ENCODE measurements at regions not wholly inside any gene's neighbourhood (a gene's known extent, or its start where the extent isn't known, plus 50 kb on each side); places are given as distances from the start of the nearest gene placed in this dataset.

DNA sequence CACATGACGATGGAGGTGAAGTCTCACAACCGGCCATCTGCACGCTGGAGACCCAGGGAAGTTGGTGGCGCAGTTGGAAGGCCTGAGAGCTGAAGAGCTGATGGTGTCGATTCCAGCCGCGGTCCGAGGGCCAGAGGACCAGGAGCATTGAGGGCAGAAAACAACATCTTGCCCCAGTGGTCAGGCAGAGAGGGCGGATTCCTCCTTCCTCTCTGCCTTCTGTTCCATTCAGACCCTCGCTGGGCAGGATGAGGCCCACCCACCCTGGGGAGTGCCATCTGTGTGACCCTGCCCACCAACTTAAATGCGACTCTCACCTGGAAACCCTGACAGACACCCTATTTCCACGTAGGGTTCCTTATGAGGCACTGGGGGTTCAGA, 120.7 kb upstream of the PMEPA1 start:
- H3F3A ChIP-seq (ENCODE audit: insufficient read depth): no peaks in the 10 kb centered on the region
- no peaks in the 10 kb centered on the region for H3K79me2 ChIP-seq (ENCODE audit: insufficient read depth, low read length)
- no peak overlapping the region for H3K9ac ChIP-seq (ENCODE audit: low read length)
- no peaks in the 10 kb centered on the region for H3K9me2 ChIP-seq (replicated peaks; ENCODE audit: insufficient read depth, low read length)
- H4K20me1 ChIP-seq (ENCODE audit: low read depth, low read length): no peaks in the 10 kb centered on the region
- no peaks in the 10 kb centered on the region for H3K36me3 ChIP-seq (ENCODE audit: low read length)
- H3K9me3 ChIP-seq (ENCODE audit: insufficient read depth, low read length): no peaks in the 10 kb centered on the region
- TF ChIP-seq EZH2phosphoT487 (conservative IDR thresholded peaks at IDR 0.05; ENCODE audit: low read length): no peak
- TF ChIP-seq CTCF (IDR thresholded peaks at IDR 0.05; ENCODE audit: insufficient read depth, low read length, poor library complexity, severe bottlenecking): no peak
- H3K4me2 ChIP-seq (ENCODE audit: low read depth, low read length, poor library complexity, severe bottlenecking): no peak overlapping the region
- H3K4me3 ChIP-seq (ENCODE audit: insufficient read depth, low read length, poor library complexity, severe bottlenecking): no peak overlapping the region
- H3K27me3 ChIP-seq (ENCODE audit: low read length): no peaks in the 10 kb centered on the region; the same call in 1 of the 2 replicates
- H3K27ac ChIP-seq (ENCODE audit: low read depth, low read length): no peak overlapping the region
- no peak overlapping the region for H2AFZ ChIP-seq (ENCODE audit: low read depth, low read length, severe bottlenecking)

DNA sequence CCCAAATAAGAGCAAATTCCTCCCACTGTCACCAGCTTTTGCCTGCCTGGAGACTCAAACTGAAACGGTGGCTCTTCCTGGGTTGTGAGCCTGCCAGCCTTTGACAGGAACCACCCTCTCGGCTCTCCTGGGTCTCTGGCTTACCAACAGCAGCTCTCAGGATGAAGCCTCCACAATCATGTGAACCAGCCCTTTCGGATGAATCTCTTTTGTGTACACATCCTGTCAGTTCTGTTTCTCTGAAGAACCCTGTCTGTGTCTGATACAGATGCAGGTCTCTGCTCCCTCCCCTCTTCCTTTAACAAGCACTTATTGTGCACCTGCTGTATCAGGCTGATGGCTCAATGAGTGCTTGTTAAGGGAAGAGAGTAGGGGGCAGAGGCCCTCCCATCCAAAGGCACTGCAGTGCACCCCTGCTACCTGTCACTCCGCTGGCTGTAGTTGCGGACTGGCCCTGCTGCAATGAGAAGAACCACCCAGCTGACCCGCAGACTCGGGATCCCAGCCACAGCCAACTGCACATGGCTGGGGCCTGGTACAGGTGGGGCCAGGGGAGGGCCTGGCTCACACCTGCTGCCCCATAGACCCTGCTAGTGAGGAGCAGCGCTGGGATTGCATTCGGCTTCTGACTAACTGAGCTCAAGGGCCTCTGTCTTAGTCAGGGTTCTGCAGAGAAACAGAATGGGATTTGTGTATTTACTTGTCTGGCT, 120.1 kb upstream of the PMEPA1 start:
- no peaks in the 10 kb centered on the region for H3K9me2 ChIP-seq (replicated peaks; ENCODE audit: insufficient read depth, low read length)
- no peaks in the 10 kb centered on the region for H4K20me1 ChIP-seq (ENCODE audit: low read depth, low read length)
- no peaks in the 10 kb centered on the region for H3K9me3 ChIP-seq (ENCODE audit: insufficient read depth, low read length)
- TF ChIP-seq CTCF (IDR thresholded peaks at IDR 0.05; ENCODE audit: insufficient read depth, low read length, poor library complexity, severe bottlenecking): no peak
- no peak overlapping the region for H2AFZ ChIP-seq (ENCODE audit: low read depth, low read length, severe bottlenecking)
- no peaks in the 10 kb centered on the region; the same call in 1 of the 2 replicates for H3K27me3 ChIP-seq (ENCODE audit: low read length)
- no peak overlapping the region for H3K27ac ChIP-seq (ENCODE audit: low read depth, low read length)
- no peak overlapping the region for H3K4me3 ChIP-seq (ENCODE audit: insufficient read depth, low read length, poor library complexity, severe bottlenecking)
- no peaks in the 10 kb centered on the region for H3K36me3 ChIP-seq (ENCODE audit: low read length)
- H3F3A ChIP-seq (ENCODE audit: insufficient read depth): no peaks in the 10 kb centered on the region
- H3K4me2 ChIP-seq (ENCODE audit: low read depth, low read length, poor library complexity, severe bottlenecking): no peak overlapping the region
- no peak overlapping the region for H3K9ac ChIP-seq (ENCODE audit: low read length)
- H3K79me2 ChIP-seq (ENCODE audit: insufficient read depth, low read length): no peaks in the 10 kb centered on the region

DNA sequence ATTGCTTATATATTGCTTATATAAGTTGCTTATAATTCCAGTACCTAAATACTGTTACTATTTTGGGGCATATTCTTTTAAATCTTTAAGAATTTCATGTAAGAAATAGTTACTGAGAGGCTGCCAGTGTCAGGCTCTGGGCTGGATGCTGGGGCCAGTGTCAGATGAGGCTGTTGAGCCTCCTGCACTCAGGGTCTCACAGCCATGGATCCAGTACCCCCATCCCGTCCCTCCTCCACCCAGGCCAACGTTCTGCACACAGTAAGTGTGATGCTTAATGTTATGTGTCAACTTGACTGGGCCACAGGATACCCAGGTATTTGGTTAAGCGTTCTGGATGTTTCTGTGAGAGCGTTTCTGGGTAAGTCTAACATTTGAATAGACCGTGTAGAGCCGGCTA, 119.5 kb upstream of the PMEPA1 start:
- no peaks in the 10 kb centered on the region for H3K79me2 ChIP-seq (ENCODE audit: insufficient read depth, low read length)
- no peaks in the 10 kb centered on the region for H3K36me3 ChIP-seq (ENCODE audit: low read length)
- TF ChIP-seq CTCF (IDR thresholded peaks at IDR 0.05; ENCODE audit: insufficient read depth, low read length, poor library complexity, severe bottlenecking) (no peak), EZH2phosphoT487 (conservative IDR thresholded peaks at IDR 0.05; ENCODE audit: low read length) (no peak)
- H3K4me3 ChIP-seq (ENCODE audit: insufficient read depth, low read length, poor library complexity, severe bottlenecking): no peak overlapping the region
- H3K27me3 ChIP-seq (ENCODE audit: low read length): no peaks in the 10 kb centered on the region; the same call in 1 of the 2 replicates
- H3K9me3 ChIP-seq (ENCODE audit: insufficient read depth, low read length): no peaks in the 10 kb centered on the region
- H3F3A ChIP-seq (ENCODE audit: insufficient read depth): no peaks in the 10 kb centered on the region
- no peaks in the 10 kb centered on the region for H4K20me1 ChIP-seq (ENCODE audit: low read depth, low read length)
- H3K9ac ChIP-seq (ENCODE audit: low read length): no peak overlapping the region
- no peak overlapping the region for H3K4me2 ChIP-seq (ENCODE audit: low read depth, low read length, poor library complexity, severe bottlenecking)
- no peak overlapping the region for H2AFZ ChIP-seq (ENCODE audit: low read depth, low read length, severe bottlenecking)
- no peaks in the 10 kb centered on the region for H3K9me2 ChIP-seq (replicated peaks; ENCODE audit: insufficient read depth, low read length)
- H3K27ac ChIP-seq (ENCODE audit: low read depth, low read length): no peak overlapping the region
